Peyer's patch (tissue), 4 donors: ENCODE measurements at regions not wholly inside any gene's neighbourhood (a gene's known extent, or its start where the extent isn't known, plus 50 kb on each side); places are given as distances from the start of the nearest gene placed in this dataset.

ENCODE experiments used
- CTCF ChIP-seq, 6 experiments: fragments of 450-650 bp in 4 of 6; fragments of 200-600 bp in 2 of 6; sonication (generic) in 1 of 6; IDR thresholded peaks; one replicate each; pipeline ENCODE4 v1.5.1; 2017 to 2019; ENCODE audit warnings: antibody characterized with exemption in 6 of 6, mild to moderate bottlenecking in 3 of 6, moderate library complexity in 1 of 6
- POLR2A ChIP-seq, 2 donors: fragments of 450-650 bp; IDR thresholded peaks; one replicate each; pipeline ENCODE4 v1.5.1; 2017; ENCODE audit warnings: antibody characterized with exemption in 2 of 2, mild to moderate bottlenecking in 2 of 2, moderate library complexity in 2 of 2

- TF ChIP-seq CTCF (IDR thresholded peaks at IDR 0.05) (no peak), POLR2A (IDR thresholded peaks at IDR 0.05) (no peak)
Measured at GRCh38 chr6:115613488-115613887, 447.2 kb downstream of the FRK start.
